Mucosa of descending colon (tissue), 3 donors: ENCODE measurements at regions not wholly inside any gene's neighbourhood (a gene's known extent, or its start where the extent isn't known, plus 50 kb on each side); places are given as distances from the start of the nearest gene placed in this dataset.

ENCODE experiments used
- ATAC-seq: fragments of 200-7000 bp; cut with Tn5 transposase; one replicate; pipeline ENCODE4 v1.9.1; 2020; ENCODE audit warnings: mild to moderate bottlenecking, moderate library complexity
- DNase-seq, 3 donors: peaks; one replicate each; pipeline ENCODE4 v3.0.0-alpha.2; 2020
- H3K36me3 ChIP-seq: fragments of 200-600 bp; one replicate; pipeline ENCODE4 v1.8.0; 2021; ENCODE audit warnings: low read depth, mild to moderate bottlenecking
- H3K4me1 ChIP-seq: fragments of 200-600 bp; one replicate; pipeline ENCODE4 v1.8.0; 2021; ENCODE audit warnings: low read depth, mild to moderate bottlenecking
- H3K4me3 ChIP-seq: fragments of 200-600 bp; one replicate; pipeline ENCODE4 v1.8.0; 2021; ENCODE audit warnings: mild to moderate bottlenecking
- H3K9me3 ChIP-seq: fragments of 200-600 bp; one replicate; pipeline ENCODE4 v1.8.0; 2021; ENCODE audit warnings: mild to moderate bottlenecking
- intact Hi-C, 2 donors: fragments of 100-400 bp; cut with DNase I in 1 of 2; cut with micrococcal nuclease in 1 of 2; formaldehyde crosslinking; loops; one replicate each; pipeline versions ENCODE4 v1.11.0 to v1.11.1; 2022; cut with DNase I, micrococcal nuclease
- TF ChIP-seq, protein P1 (sequence below): fragments of 200-600 bp; IDR thresholded peaks from one replicate; pipeline ENCODE4 v1.8.0; 2022; ENCODE audit warnings: antibody characterized with exemption, mild to moderate bottlenecking
- donor health status: DM: no; HTN: no; CAD: no; lungs with moderate emphysema.
- donor health status: DM: no; HTN: no; CAD: no.
- donor health status: DM: no; HTN: yes; CAD: no.

DNA sequence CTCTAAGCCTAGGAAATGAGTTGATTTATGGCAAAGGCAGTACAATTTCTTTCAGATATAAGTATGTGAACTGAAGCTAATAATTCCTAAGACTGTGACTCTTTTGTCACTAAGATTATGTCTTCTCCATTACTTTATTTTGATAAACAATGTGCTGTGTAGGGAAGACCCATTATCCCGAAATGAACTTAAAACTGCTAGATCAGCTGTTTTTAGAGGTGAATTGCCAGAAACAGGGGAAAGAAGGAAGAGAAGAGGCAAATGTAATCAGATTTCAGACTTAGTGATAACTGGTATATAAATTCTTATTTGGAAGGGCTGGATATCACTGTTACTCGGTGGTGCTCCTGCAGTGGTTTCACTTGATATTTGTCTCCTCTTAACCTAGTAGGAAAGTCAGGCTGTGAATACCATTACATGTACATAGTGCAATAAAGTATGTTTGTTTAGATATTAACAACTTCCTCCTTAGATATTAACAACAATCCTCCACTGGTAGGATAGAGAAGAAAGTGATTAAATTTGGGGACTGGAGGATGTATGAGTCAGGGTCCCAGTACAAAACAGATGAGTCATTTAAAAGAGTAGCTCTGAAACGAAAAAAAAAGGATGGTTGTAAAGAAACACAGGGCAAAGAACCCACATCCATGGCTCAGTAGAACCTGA, 338.5 kb upstream of the KCNH8 start:
- Histone ChIP-seq H3K4me1 (no peaks in the 10 kb centered on the region), H3K9me3 (no peaks in the 10 kb centered on the region), H3K4me3 (no peak overlapping the region), H3K36me3 (no peaks in the 10 kb centered on the region)
- DNase-seq, result no peak
- intact Hi-C loops, result no loop called here
- TF ChIP-seq, protein P1, sequence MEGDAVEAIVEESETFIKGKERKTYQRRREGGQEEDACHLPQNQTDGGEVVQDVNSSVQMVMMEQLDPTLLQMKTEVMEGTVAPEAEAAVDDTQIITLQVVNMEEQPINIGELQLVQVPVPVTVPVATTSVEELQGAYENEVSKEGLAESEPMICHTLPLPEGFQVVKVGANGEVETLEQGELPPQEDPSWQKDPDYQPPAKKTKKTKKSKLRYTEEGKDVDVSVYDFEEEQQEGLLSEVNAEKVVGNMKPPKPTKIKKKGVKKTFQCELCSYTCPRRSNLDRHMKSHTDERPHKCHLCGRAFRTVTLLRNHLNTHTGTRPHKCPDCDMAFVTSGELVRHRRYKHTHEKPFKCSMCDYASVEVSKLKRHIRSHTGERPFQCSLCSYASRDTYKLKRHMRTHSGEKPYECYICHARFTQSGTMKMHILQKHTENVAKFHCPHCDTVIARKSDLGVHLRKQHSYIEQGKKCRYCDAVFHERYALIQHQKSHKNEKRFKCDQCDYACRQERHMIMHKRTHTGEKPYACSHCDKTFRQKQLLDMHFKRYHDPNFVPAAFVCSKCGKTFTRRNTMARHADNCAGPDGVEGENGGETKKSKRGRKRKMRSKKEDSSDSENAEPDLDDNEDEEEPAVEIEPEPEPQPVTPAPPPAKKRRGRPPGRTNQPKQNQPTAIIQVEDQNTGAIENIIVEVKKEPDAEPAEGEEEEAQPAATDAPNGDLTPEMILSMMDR, result no peak
- ATAC-seq, result no peak

DNA sequence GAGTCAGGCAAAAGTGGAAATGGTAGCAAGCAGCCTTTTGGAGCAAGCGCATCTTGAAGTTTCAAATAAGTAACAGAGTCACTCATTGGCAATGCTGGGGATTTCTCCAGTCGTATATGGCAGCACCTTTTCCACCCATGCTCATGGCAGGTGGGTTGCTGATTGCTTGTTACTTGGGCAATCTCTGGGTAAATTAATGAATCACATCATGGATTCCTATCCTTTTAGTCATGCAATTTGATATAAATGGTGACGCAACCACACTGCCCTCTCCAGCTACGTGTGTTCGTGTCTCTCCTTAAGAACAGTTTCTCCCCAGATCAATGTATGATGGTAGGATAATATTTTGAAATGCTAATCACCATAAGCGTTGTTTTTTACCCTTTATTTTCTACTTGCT, 339.9 kb upstream of the KCNH8 start:
- Histone ChIP-seq H3K4me1 (no peaks in the 10 kb centered on the region), H3K9me3 (no peaks in the 10 kb centered on the region), H3K4me3 (no peak overlapping the region), H3K36me3 (no peaks in the 10 kb centered on the region)
- TF ChIP-seq, protein P1, result no peak
- ATAC-seq (no peak), DNase-seq (no peak)
- intact Hi-C loops, result no loop called here

DNA sequence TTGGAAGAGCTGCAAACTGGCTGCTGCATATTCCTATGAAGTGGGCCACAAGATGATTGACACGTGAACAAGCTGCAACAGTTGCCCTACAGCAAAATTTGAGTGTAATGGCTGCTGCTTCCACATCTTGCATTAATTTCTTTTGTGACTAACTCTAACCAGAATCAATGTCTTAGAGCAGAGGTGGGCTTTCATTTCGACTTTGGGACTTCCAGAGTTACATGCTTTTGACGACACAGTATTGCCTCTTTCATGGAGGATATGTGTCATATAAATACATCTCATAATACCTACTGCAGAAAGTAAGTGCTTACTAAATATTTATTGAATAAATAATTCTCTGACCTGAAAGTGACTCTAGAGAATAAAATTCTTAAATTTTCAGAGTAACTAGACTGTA, 340.7 kb upstream of the KCNH8 start:
- intact Hi-C loops, result no loop called here
- Histone ChIP-seq H3K4me3 (no peak overlapping the region), H3K9me3 (no peaks in the 10 kb centered on the region), H3K4me1 (no peaks in the 10 kb centered on the region), H3K36me3 (no peaks in the 10 kb centered on the region)
- DNase-seq, result no peak
- ATAC-seq, result no peak
- TF ChIP-seq, protein P1, result no peak

DNA sequence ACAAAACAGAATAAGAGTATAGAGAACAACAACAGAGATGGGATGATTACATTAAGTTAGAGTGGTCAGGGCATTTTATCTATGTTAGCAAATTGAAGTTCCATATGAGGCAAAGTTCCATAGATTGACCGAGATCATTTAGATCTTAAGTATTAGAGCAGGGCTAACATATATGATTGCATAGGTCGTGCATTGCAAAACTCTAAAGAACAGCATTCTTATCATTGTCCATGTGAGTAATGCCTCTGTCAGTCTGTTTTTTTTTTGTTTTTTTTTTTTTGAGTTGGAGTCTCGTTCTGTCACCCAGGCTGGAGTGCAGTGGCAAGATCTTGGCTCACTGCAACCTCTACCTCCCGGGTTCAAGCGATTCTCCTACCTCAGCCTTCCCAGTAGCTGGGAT, 341.7 kb upstream of the KCNH8 start:
- Histone ChIP-seq H3K4me1 (no peaks in the 10 kb centered on the region), H3K9me3 (no peaks in the 10 kb centered on the region), H3K36me3 (no peaks in the 10 kb centered on the region), H3K4me3 (no peak overlapping the region)
- DNase-seq (no peak), ATAC-seq (no peak)
- intact Hi-C loops, result no loop called here
- TF ChIP-seq, protein P1, result no peak

DNA sequence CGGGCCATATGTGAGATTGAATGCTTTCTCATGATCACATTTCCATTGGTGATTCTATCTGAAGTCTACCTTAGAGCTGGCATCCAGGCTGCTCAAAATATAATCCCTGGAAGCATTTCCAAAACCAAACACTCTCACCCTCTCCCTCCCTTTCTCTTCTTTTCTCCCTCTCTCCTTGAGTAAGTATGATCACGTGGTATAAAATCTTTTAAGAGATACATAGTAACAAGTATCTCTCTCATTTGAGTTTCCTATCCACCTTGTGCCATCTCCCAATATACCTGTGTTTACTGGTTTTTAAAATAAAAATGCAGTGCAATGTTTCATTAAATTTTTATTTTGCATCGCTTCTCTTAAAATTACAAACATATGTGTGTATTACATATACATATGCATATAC, 350.9 kb upstream of the KCNH8 start:
- Histone ChIP-seq H3K4me1 (no peaks in the 10 kb centered on the region), H3K9me3 (no peaks in the 10 kb centered on the region), H3K4me3 (no peak overlapping the region), H3K36me3 (no peaks in the 10 kb centered on the region)
- intact Hi-C loops, result no loop called here
- ATAC-seq, result no peak
- DNase-seq, result no peak
- TF ChIP-seq, protein P1, result no peak

DNA sequence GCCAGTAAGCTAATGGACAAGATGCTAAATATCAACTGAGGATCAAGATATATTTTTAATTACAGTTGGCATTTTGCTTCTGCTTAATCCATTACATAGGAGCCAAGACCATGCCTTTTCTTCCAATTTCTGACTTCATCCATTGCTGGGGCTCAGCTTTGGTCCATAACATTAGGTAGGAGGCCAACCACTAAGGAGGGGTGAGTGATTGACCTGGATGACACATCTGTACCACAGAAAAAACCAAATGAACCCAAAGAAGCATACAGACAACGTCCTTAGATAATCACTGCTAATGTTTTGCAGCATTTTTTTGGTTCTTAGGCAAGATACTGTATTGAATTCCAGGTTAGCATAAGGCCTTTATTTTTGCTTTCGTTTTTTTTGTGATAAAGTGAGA, 353.2 kb upstream of the KCNH8 start:
- no peak for DNase-seq
- Histone ChIP-seq H3K4me1 (no peaks in the 10 kb centered on the region), H3K36me3 (no peaks in the 10 kb centered on the region), H3K9me3 (no peaks in the 10 kb centered on the region), H3K4me3 (no peak overlapping the region)
- no peak for ATAC-seq
- TF ChIP-seq, protein P1, result no peak
- intact Hi-C loops, result no loop called here
